HFF-Myc (cell line): ENCODE measurements at regions not wholly inside any gene's neighbourhood (a gene's known extent, or its start where the extent isn't known, plus 50 kb on each side); places are given as distances from the start of the nearest gene placed in this dataset.

Experiments
- DNase-seq: peaks from one replicate; pipeline ENCODE4 v3.0.0-alpha.2; 2011; ENCODE audit warnings: low read depth; ENCODE audit errors: extremely low read depth
- H3K4me3 ChIP-seq: replicated peaks from 2 replicates; pipeline ENCODE4 v1.5.1; 2011; ENCODE audit warnings: low read depth, mild to moderate bottlenecking, control low read depth, low read length
- TF ChIP-seq, protein P1 (sequence below): IDR thresholded peaks from 2 replicates; pipeline ENCODE4 v1.5.1; 2012; ENCODE audit warnings: mild to moderate bottlenecking, low read depth, low read length, control low read depth; ENCODE audit errors: missing control alignments

DNA sequence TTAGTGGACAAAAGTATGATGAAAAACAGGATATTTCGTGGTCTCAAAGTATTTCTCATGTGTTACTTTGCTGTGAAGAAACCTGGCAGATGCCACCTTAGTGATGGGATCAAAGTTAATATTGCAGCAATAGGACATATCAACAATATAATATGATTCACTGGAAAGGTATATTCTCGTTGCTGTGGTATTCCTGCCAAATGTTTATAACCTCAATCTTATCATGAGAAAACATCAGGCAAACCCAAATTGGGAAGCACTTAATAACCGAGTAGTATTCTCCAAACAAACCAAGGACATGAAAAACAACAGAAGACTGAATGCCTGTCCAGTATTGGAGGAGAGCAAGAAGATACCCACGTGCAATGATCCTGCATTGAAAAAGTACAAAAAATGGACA is 302.6 kb upstream of the MC4R start:
- DNase-seq = no peak
- no peak overlapping the region for H3K4me3 ChIP-seq
- TF ChIP-seq, protein P1, sequence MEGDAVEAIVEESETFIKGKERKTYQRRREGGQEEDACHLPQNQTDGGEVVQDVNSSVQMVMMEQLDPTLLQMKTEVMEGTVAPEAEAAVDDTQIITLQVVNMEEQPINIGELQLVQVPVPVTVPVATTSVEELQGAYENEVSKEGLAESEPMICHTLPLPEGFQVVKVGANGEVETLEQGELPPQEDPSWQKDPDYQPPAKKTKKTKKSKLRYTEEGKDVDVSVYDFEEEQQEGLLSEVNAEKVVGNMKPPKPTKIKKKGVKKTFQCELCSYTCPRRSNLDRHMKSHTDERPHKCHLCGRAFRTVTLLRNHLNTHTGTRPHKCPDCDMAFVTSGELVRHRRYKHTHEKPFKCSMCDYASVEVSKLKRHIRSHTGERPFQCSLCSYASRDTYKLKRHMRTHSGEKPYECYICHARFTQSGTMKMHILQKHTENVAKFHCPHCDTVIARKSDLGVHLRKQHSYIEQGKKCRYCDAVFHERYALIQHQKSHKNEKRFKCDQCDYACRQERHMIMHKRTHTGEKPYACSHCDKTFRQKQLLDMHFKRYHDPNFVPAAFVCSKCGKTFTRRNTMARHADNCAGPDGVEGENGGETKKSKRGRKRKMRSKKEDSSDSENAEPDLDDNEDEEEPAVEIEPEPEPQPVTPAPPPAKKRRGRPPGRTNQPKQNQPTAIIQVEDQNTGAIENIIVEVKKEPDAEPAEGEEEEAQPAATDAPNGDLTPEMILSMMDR = no peak

DNA sequence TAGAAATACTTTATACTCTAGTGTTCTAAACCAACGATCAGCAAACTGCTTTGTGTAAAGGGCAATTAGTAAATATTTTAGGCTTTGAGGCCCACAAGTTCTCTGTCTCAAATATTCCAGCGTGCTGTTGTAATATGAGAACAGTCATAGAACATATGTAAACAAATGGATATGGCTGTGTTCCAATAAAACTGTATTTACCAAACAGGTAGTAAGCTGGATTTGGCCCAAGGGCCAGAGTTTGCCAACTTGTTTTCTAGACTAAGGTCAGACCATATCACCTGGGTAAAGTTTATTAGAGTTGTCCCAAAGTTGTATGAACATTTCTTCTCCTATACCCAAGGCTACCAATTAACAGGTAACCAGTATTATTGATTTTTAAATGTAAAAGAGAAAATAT is 303.2 kb upstream of the MC4R start:
- TF ChIP-seq, protein P1 = no peak
- DNase-seq = no peak
- no peak overlapping the region for H3K4me3 ChIP-seq

DNA sequence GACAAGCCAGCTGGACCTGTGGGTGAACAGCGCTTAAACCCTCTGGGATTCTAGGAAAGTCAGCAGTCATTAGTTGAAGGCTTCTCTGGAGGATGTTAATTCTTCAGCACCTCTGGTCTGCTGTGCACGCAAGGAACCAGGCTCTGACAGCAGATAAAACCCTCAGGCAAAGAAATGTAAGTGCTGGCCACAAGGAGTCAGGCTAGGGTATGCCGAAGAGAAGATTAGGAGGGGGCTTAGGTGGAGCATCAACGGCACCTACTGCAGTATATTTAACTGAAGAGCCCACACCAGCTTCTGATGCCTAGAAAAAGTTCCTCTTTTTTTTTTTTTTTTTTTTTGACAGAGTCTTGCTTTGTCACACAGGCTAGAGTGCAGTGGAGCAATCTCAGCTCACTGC is 304.2 kb upstream of the MC4R start:
- no peak overlapping the region for H3K4me3 ChIP-seq
- TF ChIP-seq, protein P1 = no peak
- DNase-seq = no peak

DNA sequence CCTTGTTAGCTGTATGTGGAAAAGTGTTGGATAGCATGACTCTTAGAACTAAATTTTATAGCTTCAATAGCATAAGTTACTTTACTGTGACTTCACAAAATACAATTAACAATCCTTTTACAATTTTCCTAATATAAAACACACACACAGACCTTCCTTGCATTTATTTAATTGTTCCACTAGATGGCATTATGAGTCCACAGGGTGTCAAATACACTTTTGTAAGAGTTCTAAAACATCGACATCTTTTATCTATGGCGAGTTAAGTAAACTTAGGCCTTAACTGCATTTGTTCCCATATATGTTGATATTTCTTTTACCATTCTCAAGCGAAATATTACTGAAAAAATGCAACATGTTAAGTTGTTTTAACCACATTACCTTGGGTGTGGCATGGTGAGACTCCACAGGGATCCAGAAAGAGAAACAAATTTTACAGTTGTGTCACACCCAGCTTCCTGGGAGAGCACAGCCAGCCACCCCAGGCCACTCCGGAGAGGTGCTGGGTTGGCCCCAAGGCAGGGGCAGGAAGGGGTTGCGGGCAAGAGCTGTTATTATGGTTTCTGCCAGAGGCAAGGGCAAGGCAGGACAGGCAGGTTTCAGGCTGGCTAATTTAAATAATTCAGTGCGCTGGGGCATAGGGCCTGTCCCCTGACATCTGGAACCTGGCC is 312.4 kb upstream of the MC4R start:
- no peak overlapping the region for H3K4me3 ChIP-seq
- DNase-seq = no peak
- TF ChIP-seq, protein P1 = peak; percentile 22

DNA sequence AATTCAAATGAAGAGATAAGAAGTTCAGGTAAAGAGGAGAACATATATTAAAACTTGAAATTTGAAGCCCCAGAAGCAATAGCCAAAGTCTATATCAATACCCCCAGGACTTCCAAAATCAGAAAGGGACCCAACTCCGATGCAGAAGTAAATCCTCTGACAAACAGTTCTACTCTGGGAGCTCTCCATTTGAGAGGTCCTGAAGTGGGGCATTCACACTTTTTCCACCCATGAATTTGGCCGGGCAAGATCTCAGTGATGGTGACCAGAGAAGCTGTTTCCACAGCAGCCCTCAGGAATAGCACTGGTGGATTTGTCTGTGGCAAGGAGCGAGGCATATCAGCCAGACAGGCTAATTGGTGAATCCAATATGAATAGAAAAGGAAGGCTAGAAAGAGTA is 313.6 kb upstream of the MC4R start:
- DNase-seq = no peak
- TF ChIP-seq, protein P1 = no peak
- no peak overlapping the region for H3K4me3 ChIP-seq

DNA sequence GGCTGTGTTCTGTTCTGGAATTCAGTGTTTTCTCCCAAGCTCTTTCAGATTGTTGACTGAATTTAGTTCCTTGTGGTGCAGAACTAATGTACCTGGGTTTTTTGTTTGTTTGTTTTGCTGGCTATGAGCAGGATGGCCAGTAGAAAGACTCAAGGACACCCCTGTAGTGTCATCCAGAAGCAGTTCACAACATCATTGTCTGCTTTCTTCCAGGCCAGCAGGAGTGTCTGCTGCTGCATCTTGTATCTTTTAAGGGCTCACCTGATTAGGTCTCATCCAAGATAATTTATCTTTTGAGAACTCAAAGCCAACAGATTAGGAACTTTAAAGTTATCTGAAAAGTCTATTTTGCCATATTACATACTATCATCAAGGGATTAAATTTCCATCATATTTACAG is 318.5 kb upstream of the MC4R start:
- DNase-seq = no peak
- TF ChIP-seq, protein P1 = no peak
- no peak overlapping the region for H3K4me3 ChIP-seq

DNA sequence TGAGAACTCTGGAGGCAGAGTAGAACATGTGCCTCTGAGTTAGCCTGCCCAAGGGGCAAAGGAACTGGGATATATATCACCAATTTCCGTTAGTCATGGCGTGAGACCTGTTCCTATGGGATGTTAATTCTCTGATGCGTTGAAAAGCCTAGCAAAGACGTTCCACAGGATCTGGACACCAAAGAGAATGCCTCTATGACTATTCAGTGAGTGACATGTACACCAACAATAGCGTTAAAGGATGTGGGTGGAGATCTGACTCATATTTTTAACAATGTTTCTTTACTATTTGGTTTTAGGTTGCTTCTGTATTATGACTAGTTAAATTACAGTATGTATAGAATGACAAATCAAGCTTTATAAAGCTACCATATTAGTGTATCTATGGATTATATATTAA is 320.9 kb upstream of the MC4R start:
- no peak overlapping the region for H3K4me3 ChIP-seq
- DNase-seq = no peak
- TF ChIP-seq, protein P1 = no peak
